NCI-H2196 treated with DMSO at 0.1 percent for 48 hours (cell line): ENCODE measurements at regions not wholly inside any gene's neighbourhood (a gene's known extent, or its start where the extent isn't known, plus 50 kb on each side); places are given as distances from the start of the nearest gene placed in this dataset.
"Not testable (repeated sequence)": the region's sequence is repeated elsewhere in the genome, so short reads cannot be mapped to it uniquely, and the experiment has no call there.

Source experiments
- DNase-seq: peaks from one replicate; lab custom pipeline; 2025; ENCODE audit not compliant: unreplicated experiment; lab: John Stamatoyannopoulos, UW

- DNase-seq, result no peak
Measured at GRCh38 chrX:54615109-54615508, 85.1 kb downstream of the GNL3L start.

GRCh38 chrX:54633641-54634040 is 103.6 kb downstream of the GNL3L start:
- DNase-seq, result no peak

- DNase-seq, result no peak
Measured at GRCh38 chrX:54639018-54639345, 109.0 kb downstream of the GNL3L start.

- peak; percentile 81 for DNase-seq
Measured at GRCh38 chrX:54639346-54640102, 109.5 kb downstream of the GNL3L start.

- no peak for DNase-seq
Measured at GRCh38 chrX:54640103-54640690, 110.2 kb downstream of the GNL3L start.

- no peak for DNase-seq
Measured at GRCh38 chrX:54640736-54641135, 110.7 kb downstream of the GNL3L start.

- DNase-seq, result no peak
Measured at GRCh38 chrX:54641530-54641929, 111.5 kb downstream of the GNL3L start.

- DNase-seq, result not testable (repeated sequence)
Measured at GRCh38 chrX:54647607-54648006, 117.6 kb downstream of the GNL3L start.

GRCh38 chrX:54659547-54659946 is 129.5 kb downstream of the GNL3L start:
- DNase-seq, result no peak

- no peak for DNase-seq
Measured at GRCh38 chrX:54675762-54676161, 122.3 kb downstream of the ITIH6 start.

- DNase-seq, result no peak
Measured at GRCh38 chrX:54695231-54695630, 102.8 kb downstream of the ITIH6 start.

GRCh38 chrX:54695816-54696487 is 102.1 kb downstream of the ITIH6 start:
- DNase-seq, result no peak
